ENCODE measurements at regions not wholly inside any gene's neighbourhood (a gene's known extent, or its start where the extent isn't known, plus 50 kb on each side); places are given as distances from the start of the nearest gene placed in this dataset.
A peak's percentile ranks its signal among the peaks of the same experiment; 100 is the strongest.

DNA sequence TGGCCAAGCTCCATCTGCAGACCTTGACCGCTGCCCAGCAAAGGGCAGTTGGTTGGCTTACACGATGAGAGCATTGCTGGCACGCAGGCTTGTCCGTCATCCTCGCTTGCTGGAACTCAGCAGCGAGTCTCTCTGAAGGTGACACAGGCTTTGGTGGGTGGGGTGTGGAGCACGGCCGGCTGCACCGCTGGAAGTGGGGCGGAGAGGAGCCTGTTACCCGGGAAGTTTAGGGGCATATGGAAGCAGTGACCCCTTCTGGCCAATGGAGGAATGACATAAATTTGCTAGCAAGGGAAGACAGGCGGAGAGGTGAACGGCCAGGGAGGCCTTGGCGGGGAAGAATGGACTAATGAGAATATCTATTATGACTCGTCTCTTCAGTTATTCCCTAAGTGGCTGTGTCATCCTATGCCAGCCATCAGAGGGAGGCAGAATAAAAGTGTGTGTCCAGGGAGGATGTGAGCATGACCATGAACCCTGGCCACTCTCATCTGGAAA lies 65.9 kb upstream of the SDK2 start:
- peak; percentile 59 to 89 (median 83) for TF ChIP-seq CTCF (IDR thresholded peaks at IDR 0.05)
- TF ChIP-seq POLR2A (IDR thresholded peaks at IDR 0.05): no peak

Data from transverse colon (tissue), 3 donors.